GM10266 (cell line): ENCODE measurements at regions not wholly inside any gene's neighbourhood (a gene's known extent, or its start where the extent isn't known, plus 50 kb on each side); places are given as distances from the start of the nearest gene placed in this dataset.

Experiments used
- DNase-seq: peaks from one replicate; pipeline ENCODE4 v3.0.0; 2012; ENCODE audit errors: extremely low spot score
- CTCF ChIP-seq: IDR thresholded peaks from 2 replicates; pipeline ENCODE4 v1.5.1; 2012; ENCODE audit warnings: mild to moderate bottlenecking, low read depth; ENCODE audit not compliant: control insufficient read depth, insufficient read depth; ENCODE audit errors: missing control alignments

- TF ChIP-seq CTCF, result no peak
- DNase-seq, result no peak
These were observed 131.9 kb downstream of the ERMARD start for GRCh38 chr6:169883316-169883715.

- no peak for DNase-seq
- TF ChIP-seq CTCF, result no peak
These were observed 130.6 kb downstream of the ERMARD start for GRCh38 chr6:169881976-169882375.

GRCh38 chr6:169881398-169881797 is 130.0 kb downstream of the ERMARD start:
- no peak for DNase-seq
- TF ChIP-seq CTCF, result no peak

- TF ChIP-seq CTCF, result no peak
- no peak for DNase-seq
These were observed 129.1 kb downstream of the ERMARD start for GRCh38 chr6:169880516-169880915.

GRCh38 chr6:169869301-169869700 is 117.9 kb downstream of the ERMARD start:
- no peak for DNase-seq
- no peak for TF ChIP-seq CTCF

GRCh38 chr6:169868458-169868857 is 117.0 kb downstream of the ERMARD start:
- DNase-seq, result no peak

GRCh38 chr6:169867751-169868191 is 116.3 kb downstream of the ERMARD start:
- DNase-seq, result no peak
- no peak for TF ChIP-seq CTCF

More at GRCh38 chr6:169868458-169868857, 117.0 kb downstream of the ERMARD start:
- no peak for TF ChIP-seq CTCF
